ENCODE measurements at regions not wholly inside any gene's neighbourhood (a gene's known extent, or its start where the extent isn't known, plus 50 kb on each side); places are given as distances from the start of the nearest gene placed in this dataset.

DNA sequence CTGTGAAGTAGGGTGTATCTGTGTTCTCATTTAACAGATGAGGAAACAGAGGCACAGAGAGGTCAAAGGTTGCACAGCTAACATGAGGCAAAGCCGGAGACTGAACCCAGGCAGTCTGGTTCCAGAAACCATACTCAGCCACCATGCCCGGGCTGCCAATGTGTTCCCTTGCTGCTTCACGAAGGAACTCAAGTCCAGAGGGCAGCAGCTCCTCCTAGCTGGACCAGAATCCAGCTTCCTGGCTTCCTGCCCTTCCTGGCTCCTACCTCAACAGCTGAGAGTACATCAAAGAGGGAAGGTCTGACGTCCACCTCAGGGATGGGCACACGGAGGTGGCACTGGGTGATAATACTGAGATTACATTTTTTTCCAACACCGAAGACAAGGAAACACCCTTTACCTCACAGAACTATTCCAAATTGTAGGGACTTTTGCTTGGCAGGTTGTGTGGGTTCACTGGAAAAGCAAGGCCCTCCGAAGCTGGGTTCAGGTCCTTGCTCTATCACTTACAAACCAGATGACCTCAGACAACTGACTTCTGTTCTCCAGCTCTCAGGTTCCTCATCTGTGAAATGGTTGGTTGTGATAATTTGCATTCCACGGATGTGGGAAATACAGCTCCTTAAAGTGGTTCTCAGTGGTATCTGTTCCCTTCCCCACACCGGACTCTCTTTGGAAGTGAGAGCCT is 154.1 kb upstream of the ZMIZ1 start:
- no peak for DNase-seq (ENCODE audit: low spot score)

DNA sequence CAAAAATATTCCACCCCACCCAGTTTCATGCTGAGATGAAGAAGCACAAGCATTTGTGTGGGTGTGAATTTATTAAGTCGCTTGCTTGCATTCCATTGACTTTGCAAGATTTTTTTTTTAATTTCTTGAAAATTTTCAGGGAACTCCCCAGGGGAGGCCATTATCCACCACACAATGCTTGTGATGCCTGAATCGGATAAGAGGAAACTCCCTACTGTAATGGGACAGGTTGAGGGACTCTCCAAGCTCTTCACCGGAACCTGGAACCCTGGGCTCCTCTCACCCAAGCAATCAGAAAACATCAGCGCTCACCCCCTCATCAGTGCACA is 153.6 kb upstream of the ZMIZ1 start:
- no peak for DNase-seq (ENCODE audit: low spot score)

DNA sequence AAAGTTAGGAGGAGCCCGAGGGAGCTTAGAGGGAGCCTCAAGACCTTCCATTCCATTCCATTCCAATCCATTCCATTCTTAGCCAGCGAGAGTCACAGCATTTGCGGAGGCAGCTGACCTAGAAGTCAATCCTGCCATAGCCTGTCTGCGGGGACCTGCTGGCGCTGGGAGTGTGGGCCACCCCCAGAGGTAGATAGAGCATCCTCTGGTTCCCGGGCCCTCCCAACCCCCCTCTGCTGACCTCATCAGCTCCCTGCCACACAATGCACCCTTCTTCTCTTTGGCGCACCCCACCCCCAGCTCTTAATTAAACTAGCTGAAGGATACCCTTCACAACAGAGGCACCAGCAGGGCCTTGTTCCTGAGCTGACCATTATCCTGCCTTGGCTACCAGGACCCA is 152.5 kb upstream of the ZMIZ1 start:
- DNase-seq (ENCODE audit: low spot score) = no peak

DNA sequence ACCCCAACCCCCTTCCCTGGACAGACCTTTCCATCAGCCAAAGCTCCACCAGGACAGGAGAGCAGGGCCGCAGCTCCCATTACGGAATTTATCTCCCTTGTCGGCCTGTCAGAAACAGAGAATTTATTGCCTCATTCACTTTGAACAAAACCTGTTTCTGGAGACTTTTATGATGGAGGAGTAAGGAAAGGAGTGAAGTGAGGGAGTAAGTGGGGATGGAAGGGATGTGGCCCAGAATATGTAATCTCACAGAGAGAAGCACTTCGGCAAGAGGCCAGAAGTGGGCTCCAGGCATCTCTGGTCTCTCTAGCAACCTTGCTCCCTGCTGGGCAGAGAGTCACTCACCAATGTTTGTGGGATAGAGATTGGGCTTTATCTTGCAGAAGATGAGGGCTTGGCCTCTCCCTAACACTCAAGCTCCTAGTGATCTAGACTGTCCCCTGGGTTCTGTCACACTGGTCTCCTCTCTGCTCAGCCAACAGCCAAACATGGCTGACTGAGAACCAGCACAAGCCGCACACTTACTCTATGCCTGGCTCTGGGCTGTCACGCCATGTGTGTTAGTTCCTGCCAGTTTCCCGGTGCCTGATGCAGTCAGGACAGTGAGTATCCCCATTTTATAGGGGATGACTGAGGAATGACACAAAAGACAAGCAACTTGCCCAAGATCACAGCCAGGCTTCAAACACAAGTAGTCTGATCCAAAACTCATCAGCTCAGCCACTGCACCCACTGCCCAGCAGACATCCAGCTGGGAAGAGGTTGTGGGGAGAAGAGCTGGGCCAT is 149.4 kb upstream of the ZMIZ1 start:
- peak; percentile 29 for DNase-seq (ENCODE audit: low spot score)

DNA sequence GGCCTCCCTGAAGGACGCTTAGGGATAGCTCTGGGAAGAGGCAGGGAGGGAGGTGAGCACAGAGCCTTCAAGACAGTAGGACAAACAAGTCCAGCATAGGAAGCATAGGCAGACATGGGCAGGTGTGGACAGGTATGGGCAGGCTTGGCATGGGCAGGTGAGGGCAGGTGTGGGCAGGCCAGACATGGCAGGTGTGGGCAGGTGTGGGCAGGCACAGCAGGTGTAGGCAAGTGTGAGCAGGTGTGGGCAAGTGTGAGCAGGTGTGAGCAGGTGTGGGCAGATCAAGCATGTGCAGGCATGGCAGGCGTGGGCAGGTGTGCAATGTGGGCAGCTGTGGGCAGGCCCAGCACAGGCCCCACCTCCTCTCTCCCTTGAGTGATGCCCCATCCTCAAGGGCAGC is 148.8 kb upstream of the ZMIZ1 start:
- DNase-seq (ENCODE audit: low spot score) = no peak

DNA sequence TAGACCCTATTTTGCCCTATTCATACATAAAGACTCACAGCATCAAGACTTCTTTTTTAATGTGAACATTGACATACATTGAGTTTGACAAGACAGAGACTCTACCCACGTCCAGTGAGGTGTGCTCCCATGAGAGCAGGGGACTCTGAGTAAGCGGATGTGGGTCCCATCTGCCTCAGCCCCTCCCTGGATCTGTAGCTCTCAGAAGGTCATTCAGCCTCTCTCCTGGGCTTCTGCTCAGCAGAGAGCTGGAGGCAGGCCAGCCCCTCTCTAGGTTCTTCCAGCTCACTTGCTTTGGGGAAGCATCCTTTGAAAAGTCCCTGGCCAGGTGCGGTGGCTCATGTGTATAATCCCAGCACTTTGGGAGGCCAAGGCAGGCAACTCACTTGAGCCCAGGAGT is 146.9 kb upstream of the ZMIZ1 start:
- DNase-seq (ENCODE audit: low spot score) = no peak

DNA sequence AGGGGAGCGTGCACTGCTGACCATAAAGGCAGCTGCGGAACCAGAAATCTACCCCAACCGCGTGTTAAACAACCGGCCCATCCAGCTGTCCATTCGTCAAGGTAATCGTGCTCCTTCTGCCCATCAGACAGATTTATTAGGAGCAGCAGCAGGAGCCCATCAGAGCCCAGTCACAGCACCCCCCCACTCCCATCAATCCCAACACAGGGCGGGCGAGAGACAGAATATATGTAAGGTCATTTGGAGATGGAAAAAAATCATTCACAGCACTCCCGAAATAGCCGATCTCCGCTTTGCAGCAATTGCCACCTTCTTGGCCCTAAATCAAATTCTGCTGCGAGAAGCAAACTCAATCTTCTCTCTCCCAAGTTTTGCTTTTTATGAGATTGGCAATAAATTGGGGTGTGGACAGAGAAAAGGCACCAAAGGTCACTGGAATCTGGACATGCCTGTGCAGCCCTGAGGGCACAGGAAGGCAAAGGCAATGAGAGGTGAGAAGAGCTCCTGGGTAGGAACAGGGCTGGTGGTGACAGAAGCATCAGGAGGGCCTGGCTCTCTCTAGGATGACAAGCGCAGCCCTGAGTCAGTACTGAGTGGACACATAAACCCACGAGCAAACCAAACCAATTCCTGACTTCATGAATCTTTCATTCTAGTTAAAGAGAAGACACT is 145.0 kb upstream of the ZMIZ1 start:
- DNase-seq (ENCODE audit: low spot score) = no peak

DNA sequence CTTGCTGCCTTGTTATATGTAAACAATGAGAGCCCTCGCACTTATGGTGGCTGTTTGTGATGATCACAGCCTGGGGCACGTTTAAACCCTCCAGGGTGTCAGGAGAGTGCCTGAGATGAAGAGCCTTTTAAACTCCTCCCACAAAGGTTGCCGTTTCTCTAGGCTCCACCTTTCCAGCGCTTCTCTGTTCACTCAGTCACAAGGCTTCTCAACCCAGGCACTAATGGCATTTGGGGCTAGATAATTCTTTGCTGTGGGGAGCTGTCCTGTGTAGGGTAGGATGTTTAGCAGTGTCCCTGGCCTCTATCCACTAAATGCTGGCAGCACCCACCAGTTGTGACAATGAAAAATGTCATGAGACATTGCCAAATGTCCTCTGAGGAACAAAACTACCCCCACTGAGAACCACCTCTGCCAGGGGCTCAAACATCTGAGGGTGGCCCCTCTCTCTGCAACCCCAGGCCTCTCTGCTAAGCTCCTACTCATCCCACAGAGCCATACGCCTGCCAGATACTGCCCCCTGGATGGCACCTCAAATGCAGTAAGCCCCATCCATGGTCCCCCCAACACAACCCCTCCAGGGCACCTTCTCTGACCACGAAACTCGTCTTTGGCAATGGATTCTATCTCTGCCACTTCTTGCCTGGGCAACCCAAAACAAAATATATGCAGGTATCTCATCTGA is 144.3 kb upstream of the ZMIZ1 start:
- DNase-seq (ENCODE audit: low spot score) = no peak

DNA sequence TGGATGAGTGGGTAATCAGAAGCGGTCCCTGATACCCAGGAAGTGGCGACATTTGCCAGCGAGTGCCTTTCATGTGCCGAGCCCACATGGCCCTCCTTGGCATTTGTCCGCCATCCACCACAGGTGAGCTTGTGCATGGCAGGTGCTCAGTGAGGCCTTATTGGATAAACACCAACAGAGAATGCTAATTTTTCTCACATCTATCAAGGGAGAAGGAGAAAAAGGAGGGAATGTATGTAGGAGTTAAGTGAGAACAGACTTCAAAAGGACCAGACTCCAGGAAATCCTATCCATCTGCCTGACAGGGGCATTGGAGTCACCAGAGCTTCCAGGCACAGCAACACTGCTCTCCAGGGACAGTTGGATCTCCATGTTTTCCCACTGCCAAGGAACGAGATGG is 143.5 kb upstream of the ZMIZ1 start:
- no peak for DNase-seq (ENCODE audit: low spot score)

DNA sequence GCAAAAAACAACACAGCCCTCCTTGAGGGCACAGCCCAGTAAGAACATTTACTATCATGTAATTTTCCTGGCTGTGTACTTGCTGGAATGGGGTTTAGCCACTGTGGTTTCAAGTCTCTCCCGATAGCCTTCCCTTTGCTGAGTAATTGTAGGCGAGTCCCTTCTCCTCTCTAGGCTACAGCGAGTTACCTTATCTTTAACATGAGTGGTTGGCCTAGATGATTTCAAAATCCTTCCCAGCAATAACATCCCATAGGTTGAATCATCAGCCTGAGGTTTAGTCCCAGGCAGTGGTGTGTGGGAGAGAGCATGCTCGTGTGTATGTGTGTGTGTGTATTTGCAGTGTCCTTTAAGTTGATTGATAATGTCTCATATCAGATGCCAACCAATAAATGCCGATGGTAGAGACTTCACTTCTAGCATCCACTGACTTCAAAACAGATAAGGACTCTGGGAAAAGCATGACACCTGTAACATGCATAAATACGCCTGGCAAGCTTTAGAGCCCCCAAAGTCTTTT is 142.9 kb upstream of the ZMIZ1 start:
- peak; percentile 93 for DNase-seq (ENCODE audit: low spot score)

DNA sequence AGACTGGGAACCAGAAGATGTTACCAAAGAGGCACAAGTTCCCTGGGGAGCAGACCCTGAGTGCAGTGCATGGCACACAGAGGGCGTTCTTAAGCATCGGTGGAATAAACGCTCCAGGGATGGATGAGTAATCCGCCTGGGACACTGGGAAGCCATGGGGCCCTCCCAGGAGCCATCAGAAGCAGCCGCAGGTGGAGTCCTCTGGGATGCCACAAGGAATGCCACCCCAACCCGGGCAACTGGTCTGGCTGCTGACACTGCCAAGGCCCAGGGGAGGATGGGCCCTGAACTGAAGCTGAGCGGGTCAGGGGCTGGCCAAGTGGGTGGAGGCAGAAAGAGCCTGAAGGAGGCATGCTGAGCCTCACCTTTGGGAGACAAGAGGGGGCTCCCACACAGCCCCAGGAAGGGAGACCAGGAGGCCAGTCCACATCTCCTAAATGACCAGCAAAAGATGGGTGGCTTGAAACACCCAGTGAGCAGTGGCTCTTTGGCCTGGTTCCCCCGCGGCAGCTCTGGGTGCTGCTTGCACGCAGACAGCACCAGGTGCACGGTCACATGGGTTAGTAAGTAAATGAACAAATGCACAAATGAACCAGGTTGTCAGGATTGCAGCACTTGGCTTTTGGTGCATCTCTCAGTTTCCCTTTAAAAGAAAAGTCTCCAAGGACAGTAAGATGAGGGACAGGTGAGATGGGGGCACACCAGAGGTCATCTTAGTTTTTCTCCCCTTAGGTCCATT is 141.3 kb upstream of the ZMIZ1 start:
- DNase-seq (ENCODE audit: low spot score) = peak; percentile 81

DNA sequence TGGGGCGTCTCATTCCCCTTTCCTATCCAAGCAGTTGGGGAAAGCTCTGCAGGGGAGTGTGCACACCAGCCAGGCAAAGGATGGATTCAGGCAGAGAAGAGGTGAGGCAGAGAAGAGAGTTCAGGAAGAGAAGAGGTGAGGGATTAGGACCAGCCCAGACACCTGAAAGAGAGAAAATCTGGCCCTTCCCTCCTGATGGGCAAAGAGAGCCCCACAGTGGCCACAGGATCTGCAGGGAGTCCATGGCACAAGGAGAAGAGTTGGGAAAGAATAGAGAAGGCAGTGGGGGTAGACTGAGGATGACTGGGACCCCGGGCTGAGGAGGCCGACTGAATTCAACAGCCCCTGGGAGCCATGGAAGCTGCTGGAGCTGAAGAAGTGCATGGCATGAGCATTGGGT is 140.4 kb upstream of the ZMIZ1 start:
- no peak for DNase-seq (ENCODE audit: low spot score)

DNA sequence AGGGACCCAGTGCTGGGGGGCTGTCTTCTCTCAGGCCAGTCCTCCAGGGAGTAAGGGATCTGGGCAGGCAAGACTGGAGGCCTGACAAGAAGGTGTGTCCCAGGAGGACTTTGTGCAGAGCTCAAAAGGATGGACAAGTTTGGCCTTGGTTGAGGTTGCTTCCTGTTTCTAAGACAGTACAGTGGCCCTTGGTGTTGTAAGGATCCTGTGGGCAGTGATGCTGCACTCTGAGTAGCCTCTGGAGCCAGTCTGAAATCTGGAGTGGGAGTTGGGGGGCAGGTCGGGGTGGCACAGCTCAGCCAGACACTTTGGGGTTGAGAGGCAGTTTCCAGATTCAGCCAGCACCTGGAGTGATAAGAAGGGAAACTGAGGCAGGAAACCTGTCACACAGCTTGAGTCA is 139.2 kb upstream of the ZMIZ1 start:
- DNase-seq (ENCODE audit: low spot score) = no peak

DNA sequence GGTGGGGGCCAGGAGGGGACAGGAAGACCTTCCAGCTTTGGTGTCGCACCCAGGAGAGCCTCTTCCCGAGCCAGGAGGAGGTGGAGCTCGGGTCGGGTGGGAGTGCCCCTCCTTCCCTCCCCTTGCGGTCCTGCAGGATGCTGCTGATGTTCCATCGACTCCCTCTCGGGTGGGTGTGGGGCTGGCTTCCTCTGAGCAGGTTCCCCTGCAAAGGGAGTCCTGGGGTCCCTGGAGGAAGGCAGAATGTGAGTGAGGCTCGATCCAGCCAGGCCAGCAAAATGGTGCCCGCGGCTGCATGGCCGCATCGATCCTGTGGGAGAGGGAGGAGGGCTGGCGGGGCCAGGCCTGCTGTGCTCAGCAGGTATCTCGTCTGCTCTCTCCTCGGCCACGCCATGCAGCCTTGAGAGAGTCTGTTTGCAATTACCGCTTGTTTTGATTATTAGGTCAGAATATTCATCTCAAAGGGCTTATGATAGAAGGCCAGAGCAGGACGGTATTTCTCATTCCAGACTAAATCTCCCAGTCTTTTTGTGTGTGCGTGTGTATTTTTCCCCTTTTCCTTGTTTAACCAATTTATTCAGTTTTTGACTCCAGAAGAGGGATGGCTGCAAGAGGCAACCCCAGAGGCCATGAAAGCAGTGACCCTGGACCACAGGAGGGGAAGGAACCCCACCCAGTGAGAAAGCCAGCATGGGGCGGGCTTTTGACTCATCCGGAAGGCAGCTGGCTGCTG is 137.3 kb upstream of the ZMIZ1 start:
- peak; percentile 92 for DNase-seq (ENCODE audit: low spot score)

DNA sequence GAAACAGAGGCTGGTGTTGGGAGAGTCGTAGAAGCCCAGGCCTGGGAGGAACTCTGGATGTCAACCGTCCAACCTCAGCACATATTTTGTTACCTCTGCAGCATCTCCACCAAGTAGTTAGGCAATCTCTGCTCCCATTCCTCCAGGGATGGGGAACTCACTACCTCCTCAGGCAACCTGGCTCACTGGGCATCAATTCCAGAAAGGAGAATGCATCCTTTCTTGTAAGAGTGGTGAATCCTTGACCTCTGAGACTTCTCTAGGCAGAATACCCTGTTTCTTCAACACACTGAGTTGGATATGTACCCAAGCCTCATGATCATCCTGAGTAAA is 136.7 kb upstream of the ZMIZ1 start:
- no peak for DNase-seq (ENCODE audit: low spot score)

DNA sequence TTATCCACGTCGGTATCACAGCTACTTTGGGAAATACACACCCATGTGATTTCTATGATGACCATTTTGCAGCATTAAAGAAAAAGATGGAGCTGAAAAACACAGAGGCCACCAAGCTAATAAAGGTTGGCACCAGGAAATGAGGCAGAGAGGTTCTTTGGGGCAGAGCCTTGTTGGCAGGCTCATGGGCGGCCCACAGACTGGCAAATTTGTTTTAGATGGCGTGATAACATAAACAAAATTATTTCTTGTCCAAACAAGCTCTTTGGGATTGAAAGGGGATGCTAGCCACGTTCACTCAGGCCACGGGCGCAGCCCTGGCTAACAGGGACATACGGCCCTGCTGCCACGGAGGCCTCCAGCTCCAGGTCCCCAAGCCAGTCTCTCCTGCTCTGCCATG is 135.9 kb upstream of the ZMIZ1 start:
- no peak for DNase-seq (ENCODE audit: low spot score)

DNA sequence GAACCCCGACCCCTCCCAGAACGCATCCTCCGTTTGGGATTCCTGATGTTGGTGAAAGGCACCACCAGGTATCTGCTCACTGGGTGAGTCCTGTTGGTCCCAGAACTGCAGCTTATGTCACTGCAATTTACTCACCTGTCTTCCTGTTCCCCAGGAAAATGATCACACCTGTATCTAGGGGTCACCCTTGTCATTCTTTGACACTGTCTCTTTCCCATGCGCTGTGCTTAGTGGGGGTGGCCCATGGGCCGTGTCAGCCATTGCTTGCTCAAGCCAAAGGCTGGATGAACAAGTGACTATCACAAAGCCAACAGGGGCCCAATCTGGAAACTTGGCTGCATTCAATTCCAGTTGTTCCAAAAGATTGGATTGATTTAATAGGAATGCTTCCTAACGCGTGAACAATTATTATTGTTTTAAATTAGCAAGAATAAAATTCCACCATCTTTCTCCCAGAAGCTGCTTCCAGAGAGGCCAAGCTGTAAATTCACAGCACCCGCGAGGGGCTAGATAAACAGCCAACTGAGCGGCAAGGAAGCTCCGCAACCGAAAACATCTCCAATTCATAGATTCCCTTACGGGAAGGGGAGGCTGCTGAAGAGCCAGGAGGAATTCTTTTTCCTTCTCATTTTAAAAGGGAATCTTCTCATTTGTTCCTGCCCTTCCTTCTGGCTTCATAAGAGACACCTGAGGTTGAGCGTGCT is 134.8 kb upstream of the ZMIZ1 start:
- no peak for DNase-seq (ENCODE audit: low spot score)

DNA sequence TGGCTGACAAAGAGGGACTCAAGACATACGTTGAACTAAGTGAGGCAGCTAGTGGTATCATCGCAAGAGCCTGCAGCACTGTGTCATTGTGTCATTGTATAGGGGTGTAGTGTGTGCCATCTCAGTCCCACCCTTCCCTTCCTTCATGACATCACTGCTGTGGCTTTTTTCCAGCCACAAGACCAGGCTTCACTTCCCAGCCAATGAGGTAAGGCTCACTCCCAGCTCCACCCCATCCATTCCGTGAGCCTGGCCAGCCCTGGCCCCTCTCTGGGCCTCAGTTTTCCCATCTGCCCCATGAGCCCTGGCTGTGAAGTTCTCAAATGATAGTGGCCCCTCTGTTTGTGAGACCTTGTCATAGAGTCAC is 134.3 kb upstream of the ZMIZ1 start:
- DNase-seq (ENCODE audit: low spot score) = peak; percentile 46

DNA sequence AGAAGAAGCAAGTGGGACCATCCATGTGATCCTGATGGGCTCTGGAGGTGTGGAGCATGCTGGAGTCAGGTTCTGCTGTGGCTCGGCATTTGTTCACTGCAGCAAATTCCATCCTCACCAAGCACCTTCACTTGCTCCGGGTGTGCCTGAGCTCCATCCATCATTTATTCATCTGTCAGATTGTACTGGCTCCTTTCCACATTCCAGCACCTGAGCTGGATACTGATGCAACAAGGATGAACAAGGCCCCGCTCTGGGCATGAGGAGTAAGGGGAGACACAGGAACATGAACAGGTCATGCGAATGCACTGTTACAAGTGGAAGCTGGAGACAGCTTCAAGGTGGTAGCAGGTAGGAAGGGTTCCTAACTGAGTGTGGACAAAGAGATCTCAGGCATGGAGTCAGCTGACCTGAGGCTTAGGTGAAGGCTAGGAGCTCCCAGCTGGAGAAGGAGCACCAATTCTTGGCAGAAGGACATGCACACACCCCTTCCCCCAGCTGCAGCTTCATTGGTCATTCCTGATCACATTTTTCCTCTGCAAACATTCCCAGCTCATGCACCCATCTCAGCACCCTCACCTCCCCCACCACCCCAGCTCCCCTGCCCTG is 133.7 kb upstream of the ZMIZ1 start:
- DNase-seq (ENCODE audit: low spot score) = no peak

Data from A172 (cell line).